ENCODE measurements at regions not wholly inside any gene's neighbourhood (a gene's known extent, or its start where the extent isn't known, plus 50 kb on each side); places are given as distances from the start of the nearest gene placed in this dataset.

GRCh38 chr4:95754667-95755066 is 85.2 kb upstream of the PDHA2 start:
- H3K4me3 ChIP-seq (ENCODE audit: low read length): no peak overlapping the region
- TF ChIP-seq CTCF (conservative IDR thresholded peaks at IDR 0.05; ENCODE audit: low read depth, low read length): no peak
- no peak for DNase-seq (ENCODE audit: low read depth)

GRCh38 chr4:95749204-95749603 is 90.7 kb upstream of the PDHA2 start:
- no peak for TF ChIP-seq CTCF (conservative IDR thresholded peaks at IDR 0.05; ENCODE audit: low read depth, low read length)
- no peak for DNase-seq (ENCODE audit: low read depth)
- H3K4me3 ChIP-seq (ENCODE audit: low read length): no peak overlapping the region

GRCh38 chr4:95742872-95743271 is 97.0 kb upstream of the PDHA2 start:
- no peak for TF ChIP-seq CTCF (conservative IDR thresholded peaks at IDR 0.05; ENCODE audit: low read depth, low read length)
- no peak for DNase-seq (ENCODE audit: low read depth)

GRCh38 chr4:95742179-95742578 is 97.7 kb upstream of the PDHA2 start:
- no peak overlapping the region for H3K4me3 ChIP-seq (ENCODE audit: low read length)
- TF ChIP-seq CTCF (conservative IDR thresholded peaks at IDR 0.05; ENCODE audit: low read depth, low read length): no peak

More at GRCh38 chr4:95742872-95743271, 97.0 kb upstream of the PDHA2 start:
- no peak overlapping the region for H3K4me3 ChIP-seq (ENCODE audit: low read length)

GRCh38 chr4:95732061-95732460 is 107.8 kb upstream of the PDHA2 start:
- DNase-seq (ENCODE audit: low read depth): peak; percentile 45
- TF ChIP-seq CTCF (conservative IDR thresholded peaks at IDR 0.05; ENCODE audit: low read depth, low read length): no peak

More at GRCh38 chr4:95742179-95742578, 97.7 kb upstream of the PDHA2 start:
- no peak for DNase-seq (ENCODE audit: low read depth)

GRCh38 chr4:95729596-95729995 is 110.3 kb upstream of the PDHA2 start:
- no peak for TF ChIP-seq CTCF (conservative IDR thresholded peaks at IDR 0.05; ENCODE audit: low read depth, low read length)

More at GRCh38 chr4:95732061-95732460, 107.8 kb upstream of the PDHA2 start:
- H3K4me3 ChIP-seq (ENCODE audit: low read length): no peak overlapping the region

GRCh38 chr4:95728145-95728544 is 111.7 kb upstream of the PDHA2 start:
- peak; percentile 15 for DNase-seq (ENCODE audit: low read depth)
- no peak overlapping the region for H3K4me3 ChIP-seq (ENCODE audit: low read length)
- TF ChIP-seq CTCF (conservative IDR thresholded peaks at IDR 0.05; ENCODE audit: low read depth, low read length): no peak

More at GRCh38 chr4:95729596-95729995, 110.3 kb upstream of the PDHA2 start:
- DNase-seq (ENCODE audit: low read depth): no peak
- no peak overlapping the region for H3K4me3 ChIP-seq (ENCODE audit: low read length)

Measured in retinal pigment epithelial cell (primary cell).